ENCODE measurements at regions not wholly inside any gene's neighbourhood (a gene's known extent, or its start where the extent isn't known, plus 50 kb on each side); places are given as distances from the start of the nearest gene placed in this dataset.

DNA sequence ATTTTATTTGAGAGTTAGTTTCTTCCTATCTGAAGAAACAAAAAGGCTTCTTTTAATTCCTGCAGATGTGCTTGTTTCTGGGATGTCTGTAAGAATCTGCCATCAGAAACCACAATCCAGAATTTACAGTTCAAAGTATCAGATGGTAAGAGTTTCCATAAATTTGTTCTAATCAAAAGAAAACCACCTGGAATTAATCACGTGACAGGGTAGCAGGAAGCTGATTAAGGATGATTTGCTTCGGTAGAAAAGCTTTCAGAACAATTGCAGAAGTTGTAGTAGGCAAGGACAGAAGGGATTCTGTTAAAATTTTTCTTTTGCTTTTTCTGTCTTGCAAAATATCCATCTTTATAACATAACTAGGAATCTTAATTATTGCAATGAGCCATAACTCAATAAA lies 1975.1 kb upstream of the AGA start:
- DNase-seq (ENCODE audit: low read depth): no peak
- H3K4me3 ChIP-seq (ENCODE audit: low read depth, low read length): no peak overlapping the region
- TF ChIP-seq, protein P1, sequence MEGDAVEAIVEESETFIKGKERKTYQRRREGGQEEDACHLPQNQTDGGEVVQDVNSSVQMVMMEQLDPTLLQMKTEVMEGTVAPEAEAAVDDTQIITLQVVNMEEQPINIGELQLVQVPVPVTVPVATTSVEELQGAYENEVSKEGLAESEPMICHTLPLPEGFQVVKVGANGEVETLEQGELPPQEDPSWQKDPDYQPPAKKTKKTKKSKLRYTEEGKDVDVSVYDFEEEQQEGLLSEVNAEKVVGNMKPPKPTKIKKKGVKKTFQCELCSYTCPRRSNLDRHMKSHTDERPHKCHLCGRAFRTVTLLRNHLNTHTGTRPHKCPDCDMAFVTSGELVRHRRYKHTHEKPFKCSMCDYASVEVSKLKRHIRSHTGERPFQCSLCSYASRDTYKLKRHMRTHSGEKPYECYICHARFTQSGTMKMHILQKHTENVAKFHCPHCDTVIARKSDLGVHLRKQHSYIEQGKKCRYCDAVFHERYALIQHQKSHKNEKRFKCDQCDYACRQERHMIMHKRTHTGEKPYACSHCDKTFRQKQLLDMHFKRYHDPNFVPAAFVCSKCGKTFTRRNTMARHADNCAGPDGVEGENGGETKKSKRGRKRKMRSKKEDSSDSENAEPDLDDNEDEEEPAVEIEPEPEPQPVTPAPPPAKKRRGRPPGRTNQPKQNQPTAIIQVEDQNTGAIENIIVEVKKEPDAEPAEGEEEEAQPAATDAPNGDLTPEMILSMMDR (IDR thresholded peaks at IDR 0.05; ENCODE audit: insufficient read depth, low read depth, low read length): no peak

DNA sequence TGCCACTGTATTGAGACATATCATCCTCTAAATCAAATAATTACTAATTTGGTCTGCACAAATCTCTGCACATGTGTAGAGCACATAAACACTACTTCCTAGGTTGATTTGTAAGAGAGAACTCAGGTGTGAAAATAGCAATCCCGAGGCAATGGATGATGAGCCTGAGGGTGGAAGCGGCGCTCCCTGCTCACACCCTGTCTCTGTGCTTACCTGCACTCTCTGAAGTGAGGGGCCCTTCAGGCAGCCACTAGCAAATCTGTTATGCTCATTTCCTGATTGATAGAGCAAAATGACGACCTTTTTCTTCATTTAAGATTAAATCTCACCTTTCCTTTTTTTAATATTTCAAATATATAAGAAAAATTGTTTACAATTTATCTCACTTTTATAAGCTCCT lies 1995.7 kb upstream of the AGA start:
- TF ChIP-seq, protein P1 (IDR thresholded peaks at IDR 0.05; ENCODE audit: insufficient read depth, low read depth, low read length): no peak
- H3K4me3 ChIP-seq (ENCODE audit: low read depth, low read length): no peak overlapping the region
- no peak for DNase-seq (ENCODE audit: low read depth)

DNA sequence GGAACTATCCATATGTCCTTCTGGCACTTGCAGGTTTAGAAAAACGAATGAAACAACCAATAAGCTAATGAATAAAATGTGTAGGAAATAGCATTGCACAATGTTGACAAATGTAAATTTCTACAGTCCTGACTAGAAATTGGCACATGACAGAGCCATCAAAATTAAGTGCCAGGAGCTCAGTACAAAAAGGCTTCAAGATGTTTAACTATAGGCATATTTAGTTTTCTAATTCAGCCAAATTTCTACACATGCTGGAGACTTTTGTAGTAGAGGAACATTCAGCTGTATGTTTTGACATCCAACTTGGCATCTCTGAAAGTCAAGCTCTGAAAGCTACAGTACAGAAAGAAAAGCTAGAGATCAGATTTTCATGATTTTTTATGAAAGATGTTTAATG lies 1999.4 kb upstream of the AGA start:
- H3K4me3 ChIP-seq (ENCODE audit: low read depth, low read length): no peak overlapping the region
- no peak for DNase-seq (ENCODE audit: low read depth)
- TF ChIP-seq, protein P1 (IDR thresholded peaks at IDR 0.05; ENCODE audit: insufficient read depth, low read depth, low read length): no peak

DNA sequence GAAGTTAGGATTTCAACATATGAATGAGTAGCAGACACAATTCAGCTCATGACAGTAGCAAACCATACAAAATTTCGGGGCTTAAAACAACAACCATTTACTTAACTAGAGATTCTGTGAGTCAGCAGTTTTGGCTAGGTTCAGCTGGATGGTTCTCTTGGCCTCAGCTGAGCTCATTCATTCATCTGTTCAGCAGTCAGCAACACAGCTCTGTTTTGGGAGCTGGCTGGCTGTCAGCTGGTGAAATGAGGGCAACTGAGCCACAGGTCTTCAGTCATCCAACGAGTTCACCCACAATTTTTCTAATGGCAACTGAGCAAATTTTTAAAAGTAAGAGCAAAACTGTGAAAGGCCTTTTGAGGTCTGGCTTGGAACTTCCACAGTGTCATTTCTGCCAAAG lies 2005.1 kb upstream of the AGA start:
- H3K4me3 ChIP-seq (ENCODE audit: low read depth, low read length): no peak overlapping the region
- TF ChIP-seq, protein P1 (IDR thresholded peaks at IDR 0.05; ENCODE audit: insufficient read depth, low read depth, low read length): no peak
- no peak for DNase-seq (ENCODE audit: low read depth)

DNA sequence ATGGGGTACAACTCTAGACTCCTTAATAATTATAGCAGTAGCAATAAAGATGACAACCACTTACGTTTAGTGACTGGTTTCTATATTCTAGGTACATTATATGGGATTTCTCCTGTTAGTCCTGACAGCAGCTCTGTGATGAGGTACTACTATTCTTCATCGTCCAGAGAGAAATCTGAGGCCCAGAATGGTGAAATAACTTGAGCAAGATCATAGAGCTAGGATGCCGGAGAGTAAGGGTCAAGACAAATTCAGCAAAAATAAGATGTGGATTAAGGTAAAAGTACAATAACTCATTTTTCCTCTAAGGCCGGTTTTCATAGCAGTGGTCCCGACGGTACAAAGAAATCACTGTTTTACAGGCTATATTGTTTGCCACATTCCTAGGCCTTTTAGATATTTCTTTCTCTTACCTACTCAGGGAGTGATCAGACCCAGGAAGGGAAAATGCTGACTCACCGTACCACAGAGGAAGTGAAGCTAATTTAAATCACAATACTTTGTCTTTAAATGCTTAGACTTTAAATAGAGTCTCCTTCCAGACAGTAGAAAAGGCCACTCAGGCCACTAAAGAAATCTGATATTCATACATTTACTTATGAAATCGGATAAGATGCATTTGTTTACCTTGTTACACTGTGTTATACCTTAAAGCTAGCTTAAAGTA lies 2023.0 kb upstream of the AGA start:
- no peak for DNase-seq (ENCODE audit: low read depth)
- TF ChIP-seq, protein P1 (IDR thresholded peaks at IDR 0.05; ENCODE audit: insufficient read depth, low read depth, low read length): no peak
- no peak overlapping the region for H3K4me3 ChIP-seq (ENCODE audit: low read depth, low read length)

DNA sequence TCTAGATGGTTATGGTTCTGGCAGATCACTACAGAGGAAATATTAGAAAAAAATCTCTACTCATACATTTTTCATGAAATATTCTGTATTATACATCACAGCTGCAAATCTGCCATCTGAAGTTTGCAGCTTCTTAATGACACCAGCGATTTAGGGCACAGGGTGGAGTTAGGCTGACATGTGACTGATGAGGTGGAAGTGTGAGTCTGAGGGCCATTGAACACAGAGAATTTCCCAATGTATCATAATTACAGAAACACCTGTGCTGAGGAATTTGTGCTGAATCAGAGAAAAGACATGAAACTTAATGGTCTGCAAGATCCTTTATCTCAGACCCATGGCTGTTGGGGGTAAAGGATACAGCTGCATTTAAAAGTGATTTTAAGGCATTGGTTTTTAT lies 2025.6 kb upstream of the AGA start:
- DNase-seq (ENCODE audit: low read depth): no peak
- no peak overlapping the region for H3K4me3 ChIP-seq (ENCODE audit: low read depth, low read length)
- TF ChIP-seq, protein P1 (IDR thresholded peaks at IDR 0.05; ENCODE audit: insufficient read depth, low read depth, low read length): no peak

DNA sequence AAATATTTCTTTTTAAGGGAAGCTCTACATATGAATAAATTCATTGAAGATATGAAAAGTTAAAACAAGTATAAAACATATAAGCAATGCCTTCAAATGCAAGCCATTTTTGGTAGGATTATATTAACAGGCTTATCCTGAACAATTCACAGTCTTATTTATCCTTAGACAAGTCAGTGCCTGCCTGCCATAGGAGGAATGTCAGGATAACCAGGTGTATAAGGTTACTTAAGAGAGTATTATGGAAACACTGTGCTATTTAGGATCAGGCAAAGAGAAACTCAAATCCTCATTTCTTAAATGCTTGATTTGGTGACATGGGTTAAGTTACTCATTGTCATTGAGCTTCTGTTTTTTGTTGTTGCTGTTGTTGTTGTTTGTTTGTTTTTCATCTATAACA lies 2029.9 kb upstream of the AGA start:
- no peak overlapping the region for H3K4me3 ChIP-seq (ENCODE audit: low read depth, low read length)
- DNase-seq (ENCODE audit: low read depth): no peak
- TF ChIP-seq, protein P1 (IDR thresholded peaks at IDR 0.05; ENCODE audit: insufficient read depth, low read depth, low read length): no peak
